ENCODE measurements at regions not wholly inside any gene's neighbourhood (a gene's known extent, or its start where the extent isn't known, plus 50 kb on each side); places are given as distances from the start of the nearest gene placed in this dataset.

DNA sequence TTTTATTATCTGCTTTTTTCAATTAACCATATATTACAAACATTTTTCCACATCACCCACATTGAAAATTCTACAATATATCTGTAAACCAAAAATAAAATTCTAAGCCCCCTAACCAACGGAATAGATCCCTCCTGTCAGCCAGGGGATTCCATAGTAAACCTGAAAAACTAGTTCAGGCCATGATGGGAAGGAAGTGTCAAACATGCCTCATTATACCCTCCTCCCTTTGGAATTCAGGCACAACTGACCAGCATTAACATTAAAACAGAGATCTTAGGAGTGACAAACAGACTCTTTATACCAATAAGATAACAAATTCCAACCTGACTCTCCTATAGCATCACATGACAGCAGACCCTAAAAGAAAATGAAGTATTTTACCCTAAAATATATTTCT is 113.7 kb upstream of the DMRT1 start:
- ChIA-PET CTCF (no interaction called here), POLR2A (no interaction called here)
- peaks cover 0 to 19% of the 10 kb centered on the region in 2 experiments; a peak in 1 of 3 replicates for H3K36me3 ChIP-seq (ENCODE audit: control insufficient read depth in 2 of 2, insufficient read depth in 1 of 2, low read length in 2 of 2)
- no peak for TF ChIP-seq ZNF623 (tag by site-specific recombination; IDR thresholded peaks at IDR 0.05)
- TF ChIP-seq, protein P1, sequence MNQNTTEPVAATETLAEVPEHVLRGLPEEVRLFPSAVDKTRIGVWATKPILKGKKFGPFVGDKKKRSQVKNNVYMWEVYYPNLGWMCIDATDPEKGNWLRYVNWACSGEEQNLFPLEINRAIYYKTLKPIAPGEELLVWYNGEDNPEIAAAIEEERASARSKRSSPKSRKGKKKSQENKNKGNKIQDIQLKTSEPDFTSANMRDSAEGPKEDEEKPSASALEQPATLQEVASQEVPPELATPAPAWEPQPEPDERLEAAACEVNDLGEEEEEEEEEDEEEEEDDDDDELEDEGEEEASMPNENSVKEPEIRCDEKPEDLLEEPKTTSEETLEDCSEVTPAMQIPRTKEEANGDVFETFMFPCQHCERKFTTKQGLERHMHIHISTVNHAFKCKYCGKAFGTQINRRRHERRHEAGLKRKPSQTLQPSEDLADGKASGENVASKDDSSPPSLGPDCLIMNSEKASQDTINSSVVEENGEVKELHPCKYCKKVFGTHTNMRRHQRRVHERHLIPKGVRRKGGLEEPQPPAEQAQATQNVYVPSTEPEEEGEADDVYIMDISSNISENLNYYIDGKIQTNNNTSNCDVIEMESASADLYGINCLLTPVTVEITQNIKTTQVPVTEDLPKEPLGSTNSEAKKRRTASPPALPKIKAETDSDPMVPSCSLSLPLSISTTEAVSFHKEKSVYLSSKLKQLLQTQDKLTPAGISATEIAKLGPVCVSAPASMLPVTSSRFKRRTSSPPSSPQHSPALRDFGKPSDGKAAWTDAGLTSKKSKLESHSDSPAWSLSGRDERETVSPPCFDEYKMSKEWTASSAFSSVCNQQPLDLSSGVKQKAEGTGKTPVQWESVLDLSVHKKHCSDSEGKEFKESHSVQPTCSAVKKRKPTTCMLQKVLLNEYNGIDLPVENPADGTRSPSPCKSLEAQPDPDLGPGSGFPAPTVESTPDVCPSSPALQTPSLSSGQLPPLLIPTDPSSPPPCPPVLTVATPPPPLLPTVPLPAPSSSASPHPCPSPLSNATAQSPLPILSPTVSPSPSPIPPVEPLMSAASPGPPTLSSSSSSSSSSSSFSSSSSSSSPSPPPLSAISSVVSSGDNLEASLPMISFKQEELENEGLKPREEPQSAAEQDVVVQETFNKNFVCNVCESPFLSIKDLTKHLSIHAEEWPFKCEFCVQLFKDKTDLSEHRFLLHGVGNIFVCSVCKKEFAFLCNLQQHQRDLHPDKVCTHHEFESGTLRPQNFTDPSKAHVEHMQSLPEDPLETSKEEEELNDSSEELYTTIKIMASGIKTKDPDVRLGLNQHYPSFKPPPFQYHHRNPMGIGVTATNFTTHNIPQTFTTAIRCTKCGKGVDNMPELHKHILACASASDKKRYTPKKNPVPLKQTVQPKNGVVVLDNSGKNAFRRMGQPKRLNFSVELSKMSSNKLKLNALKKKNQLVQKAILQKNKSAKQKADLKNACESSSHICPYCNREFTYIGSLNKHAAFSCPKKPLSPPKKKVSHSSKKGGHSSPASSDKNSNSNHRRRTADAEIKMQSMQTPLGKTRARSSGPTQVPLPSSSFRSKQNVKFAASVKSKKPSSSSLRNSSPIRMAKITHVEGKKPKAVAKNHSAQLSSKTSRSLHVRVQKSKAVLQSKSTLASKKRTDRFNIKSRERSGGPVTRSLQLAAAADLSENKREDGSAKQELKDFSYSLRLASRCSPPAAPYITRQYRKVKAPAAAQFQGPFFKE (tag by site-specific recombination; IDR thresholded peaks at IDR 0.05; ENCODE audit: borderline replicate concordance), result no peak
- no peak for TF ChIP-seq ZNF658 (tag by site-specific recombination; IDR thresholded peaks at IDR 0.05)
- TF ChIP-seq SCRT1 (tag by site-specific recombination; IDR thresholded peaks at IDR 0.05; ENCODE audit: borderline replicate concordance), result no peak
- TF ChIP-seq, protein P2, sequence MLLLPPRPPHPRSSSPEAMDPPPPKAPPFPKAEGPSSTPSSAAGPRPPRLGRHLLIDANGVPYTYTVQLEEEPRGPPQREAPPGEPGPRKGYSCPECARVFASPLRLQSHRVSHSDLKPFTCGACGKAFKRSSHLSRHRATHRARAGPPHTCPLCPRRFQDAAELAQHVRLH (tag by site-specific recombination; IDR thresholded peaks at IDR 0.05), result no peak
- no peak for TF ChIP-seq ZNF23 (tag by site-specific recombination; IDR thresholded peaks at IDR 0.05; ENCODE audit: borderline replicate concordance)
- H3K27ac ChIP-seq (ENCODE audit: extremely low read depth, low read depth, low read length), result no peak overlapping the region
- no peak overlapping the region for H3K4me3 ChIP-seq (ENCODE audit: low read depth, low read length)
- H3K4me1 ChIP-seq (ENCODE audit: control insufficient read depth, insufficient read depth, low read length), result no peaks in the 10 kb centered on the region
- no peaks in the 10 kb centered on the region for H3K9me3 ChIP-seq (ENCODE audit: control insufficient read depth, insufficient read depth, low read depth, low read length)

- ChIA-PET CTCF (no interaction called here), POLR2A (no interaction called here)
- TF ChIP-seq KLF8 (tag by site-specific recombination; IDR thresholded peaks at IDR 0.05) (no peak), YY2 (tag by site-specific recombination; IDR thresholded peaks at IDR 0.05) (no peak), ZNF169 (tag by site-specific recombination; IDR thresholded peaks at IDR 0.05) (no peak), RBAK (tag by site-specific recombination; IDR thresholded peaks at IDR 0.05) (no peak)
- Histone ChIP-seq H3K9me3 (ENCODE audit: control insufficient read depth, insufficient read depth, low read depth, low read length) (no peaks in the 10 kb centered on the region), H3K36me3 (ENCODE audit: control insufficient read depth in 2 of 2, insufficient read depth in 1 of 2, low read length in 2 of 2) (peaks cover 0 to 21% of the 10 kb centered on the region in 2 experiments; a peak in 2 of 3 replicates), H3K4me1 (ENCODE audit: control insufficient read depth, insufficient read depth, low read length) (no peaks in the 10 kb centered on the region), H3K27ac (ENCODE audit: extremely low read depth, low read depth, low read length) (no peak overlapping the region), H3K4me3 (ENCODE audit: low read depth, low read length) (no peak overlapping the region)
Observed at GRCh38 chr9:728535-728934, 113.0 kb upstream of the DMRT1 start.

DNA sequence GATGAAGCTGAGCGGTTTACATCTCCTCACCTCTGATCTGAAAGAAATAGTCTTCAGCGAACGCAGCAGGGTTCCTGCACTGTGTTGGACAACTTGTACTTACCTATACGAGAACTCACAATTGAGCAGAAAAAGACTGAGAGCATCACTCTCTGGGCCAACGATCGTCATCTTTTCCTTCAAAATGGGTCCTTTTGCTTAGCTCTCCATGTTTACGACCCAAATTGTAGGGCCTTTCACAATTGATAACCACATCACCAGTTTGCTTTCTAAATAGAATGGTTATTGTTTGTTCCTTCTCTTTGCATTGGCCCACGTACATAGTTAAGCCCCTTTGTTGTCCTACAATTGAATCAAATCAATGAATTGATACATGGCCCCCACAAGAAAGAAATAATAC is 110.0 kb upstream of the DMRT1 start:
- H3K36me3 ChIP-seq (ENCODE audit: control insufficient read depth in 2 of 2, insufficient read depth in 1 of 2, low read length in 2 of 2), result peaks cover 0 to 30% of the 10 kb centered on the region in 2 experiments; a peak in 2 of 3 replicates
- POLR2A ChIA-PET, result no interaction called here
- TF ChIP-seq MEIS1 (CRISPR knock-in tag; IDR thresholded peaks at IDR 0.05; ENCODE audit: borderline replicate concordance), result no peak
- TF ChIP-seq ZNF202 (tag by site-specific recombination; IDR thresholded peaks at IDR 0.05; ENCODE audit: borderline replicate concordance), result no peak
- no peak for TF ChIP-seq ZNF169 (tag by site-specific recombination; IDR thresholded peaks at IDR 0.05)
- no peak for TF ChIP-seq ZSCAN4 (tag by site-specific recombination; IDR thresholded peaks at IDR 0.05)
- TF ChIP-seq ZNF518A (tag by site-specific recombination; conservative IDR thresholded peaks at IDR 0.05; ENCODE audit: low read depth), result no peak
- no peak for TF ChIP-seq ZNF785 (tag by site-specific recombination; IDR thresholded peaks at IDR 0.05)
- TF ChIP-seq ZBTB10 (tag by site-specific recombination; IDR thresholded peaks at IDR 0.05), result no peak

More for the DNA sequence above, 110.0 kb upstream of the DMRT1 start:
- Histone ChIP-seq H3K4me3 (ENCODE audit: low read depth, low read length) (no peak overlapping the region), H3K9me3 (ENCODE audit: control insufficient read depth, insufficient read depth, low read depth, low read length) (no peaks in the 10 kb centered on the region), H3K4me1 (ENCODE audit: control insufficient read depth, insufficient read depth, low read length) (no peaks in the 10 kb centered on the region), H3K27ac (ENCODE audit: extremely low read depth, low read depth, low read length) (no peak overlapping the region)
- CTCF ChIA-PET, result interaction anchor here (0.6 kb wide), 1 partner anchor 75 kb away, joined by 3 read pairs; no protein-coding TSS in a partner anchor

Measured in HEK293 (cell line).